RWPE2 (cell line): ENCODE measurements at regions not wholly inside any gene's neighbourhood (a gene's known extent, or its start where the extent isn't known, plus 50 kb on each side); places are given as distances from the start of the nearest gene placed in this dataset.

Experiments
- ATAC-seq: fragments of 200-7000 bp; cut with Tn5 transposase; 3 replicates; pipeline ENCODE4 v1.9.1; 2021; ENCODE audit warnings: low read depth
- DNase-seq: peaks from one replicate; pipeline ENCODE4 v3.0.0-alpha.2; 2020; ENCODE audit warnings: low spot score
- H3K27ac ChIP-seq: fragments of 450-650 bp; 2 replicates; pipeline ENCODE4 v1.5.1; 2017; ENCODE audit warnings: mild to moderate bottlenecking; ENCODE audit not compliant: poor library complexity, severe bottlenecking
- H3K27me3 ChIP-seq: fragments of 250-450 bp; sonication (Bioruptor Pico); 2 replicates; pipeline ENCODE4 v1.5.1; 2021; ENCODE audit warnings: mild to moderate bottlenecking, moderate library complexity; ENCODE audit not compliant: insufficient read depth, poor library complexity, severe bottlenecking
- H3K36me3 ChIP-seq: fragments of 250-450 bp; sonication (Bioruptor Pico); 2 replicates; pipeline ENCODE4 v1.5.1; 2020; ENCODE audit warnings: low read depth, mild to moderate bottlenecking, moderate library complexity
- H3K4me1 ChIP-seq: fragments of 250-450 bp; sonication (Bioruptor Pico); 2 replicates; pipeline ENCODE4 v1.5.1; 2021; ENCODE audit warnings: mild to moderate bottlenecking, moderate library complexity; ENCODE audit not compliant: insufficient read depth, poor library complexity, severe bottlenecking
- H3K4me3 ChIP-seq: fragments of 250-450 bp; sonication (Bioruptor Pico); 2 replicates; pipeline ENCODE4 v1.5.1; 2021; ENCODE audit warnings: mild to moderate bottlenecking, moderate library complexity; ENCODE audit not compliant: severe bottlenecking
- H3K9me3 ChIP-seq: fragments of 250-450 bp; sonication (Bioruptor Pico); 2 replicates; pipeline ENCODE4 v1.5.1; 2021; ENCODE audit warnings: mild to moderate bottlenecking, moderate library complexity; ENCODE audit not compliant: severe bottlenecking
- CTCF ChIP-seq: fragments of 450-650 bp; IDR thresholded peaks from one replicate; pipeline ENCODE4 v1.5.1; 2017; ENCODE audit warnings: mild to moderate bottlenecking, moderate library complexity; ENCODE audit not compliant: poor library complexity, severe bottlenecking

- Histone ChIP-seq H3K27ac (no peak overlapping the region), H3K36me3 (no peaks in the 10 kb centered on the region), H3K4me3 (no peak overlapping the region), H3K27me3 (no peaks in the 10 kb centered on the region), H3K4me1 (no peaks in the 10 kb centered on the region), H3K9me3 (no peaks in the 10 kb centered on the region)
- DNase-seq, result no peak
- no peak for ATAC-seq
- no peak for TF ChIP-seq CTCF
Measured at GRCh38 chr4:81963763-81964020, 410.1 kb downstream of the HNRNPD start.

- H3K4me3 ChIP-seq, result no peak overlapping the region
- no peak overlapping the region for H3K27ac ChIP-seq
- H3K9me3 ChIP-seq, result no peaks in the 10 kb centered on the region
- TF ChIP-seq CTCF, result no peak
- no peaks in the 10 kb centered on the region for H3K36me3 ChIP-seq
- DNase-seq (no peak), ATAC-seq (no peak)
- H3K27me3 ChIP-seq, result no peaks in the 10 kb centered on the region
- H3K4me1 ChIP-seq, result no peaks in the 10 kb centered on the region
Measured at GRCh38 chr4:81963015-81963762, 410.6 kb downstream of the HNRNPD start.

GRCh38 chr4:81960961-81961360, 412.8 kb downstream of the HNRNPD start:
- TF ChIP-seq CTCF, result no peak
- DNase-seq (no peak), ATAC-seq (no peak)
- no peak overlapping the region for H3K4me3 ChIP-seq
- no peaks in the 10 kb centered on the region for H3K36me3 ChIP-seq
- H3K9me3 ChIP-seq, result no peaks in the 10 kb centered on the region
- no peaks in the 10 kb centered on the region for H3K27me3 ChIP-seq
- H3K4me1 ChIP-seq, result no peaks in the 10 kb centered on the region
- H3K27ac ChIP-seq, result no peak overlapping the region

GRCh38 chr4:81954271-81954670, 419.5 kb downstream of the HNRNPD start:
- Histone ChIP-seq H3K4me3 (no peak overlapping the region), H3K4me1 (no peaks in the 10 kb centered on the region), H3K36me3 (no peaks in the 10 kb centered on the region), H3K27me3 (no peaks in the 10 kb centered on the region), H3K9me3 (no peaks in the 10 kb centered on the region), H3K27ac (no peak overlapping the region)
- DNase-seq (no peak), ATAC-seq (no peak)
- no peak for TF ChIP-seq CTCF

- H3K4me1 ChIP-seq, result no peaks in the 10 kb centered on the region
- DNase-seq (no peak), ATAC-seq (no peak)
- no peak overlapping the region for H3K27ac ChIP-seq
- TF ChIP-seq CTCF, result no peak
- no peaks in the 10 kb centered on the region for H3K36me3 ChIP-seq
- H3K4me3 ChIP-seq, result no peak overlapping the region
- H3K9me3 ChIP-seq, result no peaks in the 10 kb centered on the region
- H3K27me3 ChIP-seq, result no peaks in the 10 kb centered on the region
Measured at GRCh38 chr4:81951891-81952455, 421.8 kb downstream of the HNRNPD start.
